Thoracic aorta (tissue), 2 donors: ENCODE measurements at regions not wholly inside any gene's neighbourhood (a gene's known extent, or its start where the extent isn't known, plus 50 kb on each side); places are given as distances from the start of the nearest gene placed in this dataset.

Source experiments
- ATAC-seq: fragments of 150-250 bp; one replicate; pipeline ENCODE4 v1.8.0; 2017; ENCODE audit warnings: low read depth; ENCODE audit not compliant: insufficient number of reproducible peaks, low FRiP score
- DNase-seq: peaks from one replicate; pipeline ENCODE4 v3.0.0-alpha.2; 2020; ENCODE audit warnings: low spot score
- H3K27ac ChIP-seq, 2 donors: fragments of 200-600 bp; sonication (generic); 1 replicate in 1 of 2; 2 replicates in 1 of 2; pipeline ENCODE4 v1.5.1; 2016; ENCODE audit warnings: mild to moderate bottlenecking in 2 of 2, moderate library complexity in 2 of 2
- H3K27me3 ChIP-seq: fragments of 200-600 bp; sonication (generic); replicated peaks from 2 replicates; pipeline ENCODE4 v1.6.0; 2016; ENCODE audit warnings: mild to moderate bottlenecking; ENCODE audit not compliant: insufficient read depth
- H3K36me3 ChIP-seq: fragments of 200-600 bp; sonication (generic); one replicate; pipeline ENCODE4 v1.5.1; 2016
- H3K4me1 ChIP-seq, 2 donors: fragments of 200-600 bp; sonication (generic); 1 replicate in 1 of 2; 2 replicates in 1 of 2; pipeline versions ENCODE4 v1.5.1 to v1.6.0; 2016; ENCODE audit warnings: low read depth in 2 of 2, mild to moderate bottlenecking in 1 of 2; ENCODE audit not compliant: control insufficient read depth in 1 of 2
- H3K4me3 ChIP-seq: fragments of 200-600 bp; sonication (generic); 2 replicates; pipeline ENCODE4 v1.5.1; 2016; ENCODE audit warnings: mild to moderate bottlenecking
- H3K9me3 ChIP-seq: fragments of 200-600 bp; sonication (generic); 2 replicates; pipeline ENCODE4 v1.5.1; 2016
- TF ChIP-seq, protein P1 (sequence below): fragments of 200-600 bp; sonication (generic); IDR thresholded peaks from one replicate; pipeline ENCODE4 v1.5.1; 2019; ENCODE audit warnings: antibody characterized with exemption

DNA sequence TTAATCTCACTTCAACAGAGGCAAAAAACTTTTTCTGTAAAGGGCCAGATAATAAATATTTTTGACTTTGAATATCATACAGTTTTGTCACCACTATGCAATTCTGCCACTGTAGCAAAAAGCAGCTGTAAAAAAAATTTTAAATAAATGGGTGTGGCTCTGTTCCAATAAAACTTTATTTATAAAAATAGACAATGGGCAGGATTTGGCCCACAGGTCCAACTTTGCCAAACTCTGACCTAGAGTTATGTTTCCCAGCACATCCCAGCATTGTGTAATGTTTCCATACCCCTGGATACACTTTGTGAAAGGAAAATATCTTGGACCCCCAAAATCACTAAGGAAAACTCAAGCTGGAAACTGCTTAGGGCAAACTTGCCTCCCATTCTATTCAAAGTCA, 94.9 kb upstream of the USP38 start:
- H3K27me3 ChIP-seq: no peaks in the 10 kb centered on the region
- no peaks in the 10 kb centered on the region for H3K4me1 ChIP-seq
- TF ChIP-seq, protein P1, sequence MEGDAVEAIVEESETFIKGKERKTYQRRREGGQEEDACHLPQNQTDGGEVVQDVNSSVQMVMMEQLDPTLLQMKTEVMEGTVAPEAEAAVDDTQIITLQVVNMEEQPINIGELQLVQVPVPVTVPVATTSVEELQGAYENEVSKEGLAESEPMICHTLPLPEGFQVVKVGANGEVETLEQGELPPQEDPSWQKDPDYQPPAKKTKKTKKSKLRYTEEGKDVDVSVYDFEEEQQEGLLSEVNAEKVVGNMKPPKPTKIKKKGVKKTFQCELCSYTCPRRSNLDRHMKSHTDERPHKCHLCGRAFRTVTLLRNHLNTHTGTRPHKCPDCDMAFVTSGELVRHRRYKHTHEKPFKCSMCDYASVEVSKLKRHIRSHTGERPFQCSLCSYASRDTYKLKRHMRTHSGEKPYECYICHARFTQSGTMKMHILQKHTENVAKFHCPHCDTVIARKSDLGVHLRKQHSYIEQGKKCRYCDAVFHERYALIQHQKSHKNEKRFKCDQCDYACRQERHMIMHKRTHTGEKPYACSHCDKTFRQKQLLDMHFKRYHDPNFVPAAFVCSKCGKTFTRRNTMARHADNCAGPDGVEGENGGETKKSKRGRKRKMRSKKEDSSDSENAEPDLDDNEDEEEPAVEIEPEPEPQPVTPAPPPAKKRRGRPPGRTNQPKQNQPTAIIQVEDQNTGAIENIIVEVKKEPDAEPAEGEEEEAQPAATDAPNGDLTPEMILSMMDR: no peak
- no peak for DNase-seq
- no peaks in the 10 kb centered on the region for H3K36me3 ChIP-seq
- H3K4me3 ChIP-seq: no peak overlapping the region
- no peaks in the 10 kb centered on the region for H3K9me3 ChIP-seq
- H3K27ac ChIP-seq: no peak overlapping the region
- no peak for ATAC-seq

- H3K36me3 ChIP-seq: no peaks in the 10 kb centered on the region
- H3K9me3 ChIP-seq: no peaks in the 10 kb centered on the region
- H3K4me3 ChIP-seq: no peak overlapping the region
- DNase-seq (no peak), ATAC-seq (no peak)
- TF ChIP-seq, protein P1: no peak
- no peaks in the 10 kb centered on the region for H3K27me3 ChIP-seq
- no peak overlapping the region for H3K27ac ChIP-seq
- no peaks in the 10 kb centered on the region for H3K4me1 ChIP-seq
Observed at GRCh38 chr4:143091862-143092261, 92.9 kb upstream of the USP38 start.

DNA sequence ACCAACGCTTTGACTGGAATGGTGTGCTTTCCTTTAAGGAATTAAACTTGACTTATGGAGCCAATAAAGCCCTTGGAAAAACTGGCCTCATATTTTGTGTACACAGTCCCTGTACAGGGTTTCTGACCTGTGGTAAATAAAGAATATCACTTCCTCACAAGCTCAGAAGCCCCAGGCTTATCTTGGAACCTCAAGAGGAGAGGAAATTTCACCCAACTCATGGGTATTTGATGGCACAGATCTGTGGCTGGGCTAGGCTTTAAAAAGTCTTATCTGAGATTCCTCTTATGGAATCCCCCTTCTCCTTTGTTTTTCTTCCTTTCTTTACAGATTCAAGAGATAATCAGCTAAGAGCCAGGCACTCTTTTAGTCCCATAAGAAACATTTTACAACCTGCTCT, 89.3 kb upstream of the USP38 start:
- Histone ChIP-seq H3K9me3 (no peaks in the 10 kb centered on the region), H3K4me3 (no peak overlapping the region), H3K36me3 (no peaks in the 10 kb centered on the region), H3K27me3 (no peaks in the 10 kb centered on the region), H3K27ac (no peak overlapping the region), H3K4me1 (no peaks in the 10 kb centered on the region)
- no peak for DNase-seq
- ATAC-seq: no peak
- TF ChIP-seq, protein P1: no peak

DNA sequence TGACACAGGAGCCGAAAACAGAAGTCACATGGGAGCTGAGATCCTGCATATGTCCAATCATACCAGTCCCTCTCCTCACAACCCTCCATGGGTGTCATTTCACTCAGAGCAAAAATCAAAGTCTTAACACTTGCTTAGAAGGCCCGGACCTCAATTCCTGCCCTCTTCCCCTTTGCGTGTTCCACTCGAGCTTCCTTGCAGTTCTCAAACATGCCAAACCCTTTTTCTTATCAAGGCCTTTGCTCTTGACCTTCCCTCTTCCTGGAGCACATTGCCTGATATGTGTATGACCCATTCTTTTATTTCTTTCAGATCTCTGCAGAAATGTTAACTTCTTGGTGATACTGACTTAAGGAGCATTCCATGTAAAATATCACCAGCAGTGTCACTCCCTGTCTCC, 87.0 kb upstream of the USP38 start:
- no peak for ATAC-seq

GRCh38 chr4:143099693-143100092, 85.0 kb upstream of the USP38 start:
- Histone ChIP-seq H3K27ac (no peak overlapping the region), H3K36me3 (no peaks in the 10 kb centered on the region), H3K4me3 (no peak overlapping the region), H3K27me3 (no peaks in the 10 kb centered on the region), H3K9me3 (no peaks in the 10 kb centered on the region), H3K4me1 (no peaks in the 10 kb centered on the region)
- ATAC-seq: no peak
- TF ChIP-seq, protein P1: no peak
- DNase-seq: no peak

More for the DNA sequence above, 87.0 kb upstream of the USP38 start:
- Histone ChIP-seq H3K27me3 (no peaks in the 10 kb centered on the region), H3K36me3 (no peaks in the 10 kb centered on the region), H3K4me1 (no peaks in the 10 kb centered on the region), H3K9me3 (no peaks in the 10 kb centered on the region), H3K4me3 (no peak overlapping the region), H3K27ac (no peak overlapping the region)
- no peak for DNase-seq
- TF ChIP-seq, protein P1: no peak
